ENCODE measurements at regions not wholly inside any gene's neighbourhood (a gene's known extent, or its start where the extent isn't known, plus 50 kb on each side); places are given as distances from the start of the nearest gene placed in this dataset.

DNA sequence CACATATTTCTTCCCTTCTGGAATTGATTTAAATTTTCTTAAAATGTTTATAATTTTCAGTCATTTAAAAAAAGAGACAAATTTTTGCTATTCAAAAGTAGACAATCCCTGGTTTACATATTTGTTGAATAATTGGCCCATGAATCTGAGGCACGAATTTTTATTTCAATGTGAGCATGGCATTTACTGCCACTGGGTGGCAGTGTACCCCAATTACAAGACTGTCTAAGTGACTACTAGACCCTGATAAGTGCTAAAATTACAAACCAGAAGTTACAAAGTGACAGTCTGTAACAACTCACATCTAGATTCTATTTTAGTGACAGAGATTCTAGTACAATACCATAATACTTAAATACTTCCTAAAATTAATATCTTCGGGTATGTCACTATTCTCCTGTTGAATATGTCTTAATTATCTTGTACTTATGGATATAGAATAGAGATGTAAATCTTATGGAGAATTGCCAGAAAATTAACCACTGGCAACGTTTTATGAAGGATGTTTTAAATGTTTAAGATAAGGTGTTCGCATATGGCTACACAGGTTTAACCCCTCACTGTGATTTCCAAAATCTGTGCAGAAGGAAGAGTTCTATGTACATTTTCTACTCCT lies 235.8 kb downstream of the MAP2K4 start:
- Histone ChIP-seq H3K27me3 (ENCODE audit: control insufficient read depth, insufficient read depth, low read length) (peaks cover 2% of the 10 kb centered on the region; the same call in 1 of the 2 replicates), H3K36me3 (ENCODE audit: control insufficient read depth, insufficient read depth, low read length) (no peaks in the 10 kb centered on the region), H3K27ac (ENCODE audit: low read length) (no peak overlapping the region), H3K9me3 (ENCODE audit: control insufficient read depth, insufficient read depth, low read depth, low read length) (no peaks in the 10 kb centered on the region), H3K4me3 (ENCODE audit: low read depth in 2 of 2, low read length in 2 of 2) (no peak overlapping the region), H3K4me1 (ENCODE audit: control insufficient read depth, insufficient read depth, low read length) (no peaks in the 10 kb centered on the region)
- no peak for ATAC-seq
- DNase-seq (ENCODE audit: low read depth, low spot score), result peak; percentile 32
- intact Hi-C loops (cut with micrococcal nuclease; ENCODE audit: unreplicated experiment) (loop anchor here (1.0 to 10.0 kb wide), 2 partner anchors 411 to 748 kb away; no protein-coding TSS in a partner anchor), in situ Hi-C loops (cut with HindIII; ENCODE audit: low pct_unique_long_range_greater_than_20kb, low sequenced_read_pairs) (no loop called here)
- no peak for TF ChIP-seq SIN3A (IDR thresholded peaks at IDR 0.05; ENCODE audit: borderline replicate concordance, insufficient read depth, low read depth, low read length)
- TF ChIP-seq TCF7L2 (IDR thresholded peaks at IDR 0.05; ENCODE audit: low read depth, low read length), result no peak
- TF ChIP-seq, protein P1, sequence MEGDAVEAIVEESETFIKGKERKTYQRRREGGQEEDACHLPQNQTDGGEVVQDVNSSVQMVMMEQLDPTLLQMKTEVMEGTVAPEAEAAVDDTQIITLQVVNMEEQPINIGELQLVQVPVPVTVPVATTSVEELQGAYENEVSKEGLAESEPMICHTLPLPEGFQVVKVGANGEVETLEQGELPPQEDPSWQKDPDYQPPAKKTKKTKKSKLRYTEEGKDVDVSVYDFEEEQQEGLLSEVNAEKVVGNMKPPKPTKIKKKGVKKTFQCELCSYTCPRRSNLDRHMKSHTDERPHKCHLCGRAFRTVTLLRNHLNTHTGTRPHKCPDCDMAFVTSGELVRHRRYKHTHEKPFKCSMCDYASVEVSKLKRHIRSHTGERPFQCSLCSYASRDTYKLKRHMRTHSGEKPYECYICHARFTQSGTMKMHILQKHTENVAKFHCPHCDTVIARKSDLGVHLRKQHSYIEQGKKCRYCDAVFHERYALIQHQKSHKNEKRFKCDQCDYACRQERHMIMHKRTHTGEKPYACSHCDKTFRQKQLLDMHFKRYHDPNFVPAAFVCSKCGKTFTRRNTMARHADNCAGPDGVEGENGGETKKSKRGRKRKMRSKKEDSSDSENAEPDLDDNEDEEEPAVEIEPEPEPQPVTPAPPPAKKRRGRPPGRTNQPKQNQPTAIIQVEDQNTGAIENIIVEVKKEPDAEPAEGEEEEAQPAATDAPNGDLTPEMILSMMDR (IDR thresholded peaks at IDR 0.05), result peak; percentile 71; the same call in 1 of the 2 replicates
- no TSS peak for BruUV-seq (replicated peaks)
- CTCF ChIA-PET, result no interaction called here
- POLR2A ChIA-PET, result no interaction called here

DNA sequence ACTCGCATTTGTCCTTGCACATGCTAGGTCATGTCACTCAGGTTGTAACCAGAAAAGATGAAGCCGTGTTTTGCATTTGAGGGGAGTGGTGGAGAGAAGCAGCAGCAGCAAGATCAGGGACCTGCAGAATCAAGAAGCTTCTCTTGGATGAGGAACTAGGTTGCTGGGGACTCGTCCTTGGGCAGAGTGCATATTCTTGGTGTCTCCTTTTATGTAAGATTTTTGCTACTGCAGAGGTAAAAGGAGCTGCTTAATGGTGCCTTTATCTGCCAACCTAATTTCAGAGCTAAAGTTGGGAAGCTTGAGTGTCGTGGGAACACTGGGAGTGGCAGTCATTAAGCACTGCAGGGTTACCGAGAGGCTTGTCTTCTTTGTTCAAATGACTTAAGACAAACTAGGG lies 236.5 kb downstream of the MAP2K4 start:
- ATAC-seq (no peak), DNase-seq (ENCODE audit: low read depth, low spot score) (no peak)
- in situ Hi-C loops (cut with HindIII; ENCODE audit: low pct_unique_long_range_greater_than_20kb, low sequenced_read_pairs), result no loop called here
- CTCF ChIA-PET, result no interaction called here
- no TSS peak for BruUV-seq (replicated peaks)
- intact Hi-C loops (cut with micrococcal nuclease; ENCODE audit: unreplicated experiment), result loop anchor here (10.0 kb wide), 1 partner anchor 748 kb away; no protein-coding TSS in a partner anchor
- no peaks in the 10 kb centered on the region for H3K36me3 ChIP-seq (ENCODE audit: control insufficient read depth, insufficient read depth, low read length)
- no peaks in the 10 kb centered on the region for H3K4me1 ChIP-seq (ENCODE audit: control insufficient read depth, insufficient read depth, low read length)
- no peaks in the 10 kb centered on the region for H3K9me3 ChIP-seq (ENCODE audit: control insufficient read depth, insufficient read depth, low read depth, low read length)
- no peak overlapping the region for H3K27ac ChIP-seq (ENCODE audit: low read length)
- no peak for TF ChIP-seq SIN3A (IDR thresholded peaks at IDR 0.05; ENCODE audit: borderline replicate concordance, insufficient read depth, low read depth, low read length)
- TF ChIP-seq POLR2AphosphoS5 (IDR thresholded peaks at IDR 0.05; ENCODE audit: low read depth, low read length), result no peak
- TF ChIP-seq, protein P2, sequence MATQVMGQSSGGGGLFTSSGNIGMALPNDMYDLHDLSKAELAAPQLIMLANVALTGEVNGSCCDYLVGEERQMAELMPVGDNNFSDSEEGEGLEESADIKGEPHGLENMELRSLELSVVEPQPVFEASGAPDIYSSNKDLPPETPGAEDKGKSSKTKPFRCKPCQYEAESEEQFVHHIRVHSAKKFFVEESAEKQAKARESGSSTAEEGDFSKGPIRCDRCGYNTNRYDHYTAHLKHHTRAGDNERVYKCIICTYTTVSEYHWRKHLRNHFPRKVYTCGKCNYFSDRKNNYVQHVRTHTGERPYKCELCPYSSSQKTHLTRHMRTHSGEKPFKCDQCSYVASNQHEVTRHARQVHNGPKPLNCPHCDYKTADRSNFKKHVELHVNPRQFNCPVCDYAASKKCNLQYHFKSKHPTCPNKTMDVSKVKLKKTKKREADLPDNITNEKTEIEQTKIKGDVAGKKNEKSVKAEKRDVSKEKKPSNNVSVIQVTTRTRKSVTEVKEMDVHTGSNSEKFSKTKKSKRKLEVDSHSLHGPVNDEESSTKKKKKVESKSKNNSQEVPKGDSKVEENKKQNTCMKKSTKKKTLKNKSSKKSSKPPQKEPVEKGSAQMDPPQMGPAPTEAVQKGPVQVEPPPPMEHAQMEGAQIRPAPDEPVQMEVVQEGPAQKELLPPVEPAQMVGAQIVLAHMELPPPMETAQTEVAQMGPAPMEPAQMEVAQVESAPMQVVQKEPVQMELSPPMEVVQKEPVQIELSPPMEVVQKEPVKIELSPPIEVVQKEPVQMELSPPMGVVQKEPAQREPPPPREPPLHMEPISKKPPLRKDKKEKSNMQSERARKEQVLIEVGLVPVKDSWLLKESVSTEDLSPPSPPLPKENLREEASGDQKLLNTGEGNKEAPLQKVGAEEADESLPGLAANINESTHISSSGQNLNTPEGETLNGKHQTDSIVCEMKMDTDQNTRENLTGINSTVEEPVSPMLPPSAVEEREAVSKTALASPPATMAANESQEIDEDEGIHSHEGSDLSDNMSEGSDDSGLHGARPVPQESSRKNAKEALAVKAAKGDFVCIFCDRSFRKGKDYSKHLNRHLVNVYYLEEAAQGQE (IDR thresholded peaks at IDR 0.05; ENCODE audit: insufficient read depth in 1 of 2, low read depth in 2 of 2, low read length in 1 of 2), result no peak
- TF ChIP-seq, protein P1 (IDR thresholded peaks at IDR 0.05), result no peak
- no peak for TF ChIP-seq TCF7L2 (IDR thresholded peaks at IDR 0.05; ENCODE audit: low read depth, low read length)
- H3K4me3 ChIP-seq (ENCODE audit: low read depth in 2 of 2, low read length in 2 of 2), result no peak overlapping the region
- H3K27me3 ChIP-seq (ENCODE audit: control insufficient read depth, insufficient read depth, low read length), result no peaks in the 10 kb centered on the region; the same call in 1 of the 2 replicates
- POLR2A ChIA-PET, result no interaction called here
